ENCODE measurements at regions not wholly inside any gene's neighbourhood (a gene's known extent, or its start where the extent isn't known, plus 50 kb on each side); places are given as distances from the start of the nearest gene placed in this dataset.

- in situ Hi-C loops (cut with HindIII; ENCODE audit: low sequenced_read_pairs): no loop called here
- no peak for DNase-seq (ENCODE audit: low read depth, low spot score)
- no peak overlapping the region for H3K4me3 ChIP-seq (ENCODE audit: low read depth, low read length)
- TF ChIP-seq CTCF (IDR thresholded peaks at IDR 0.05; ENCODE audit: low read depth, low read length): no peak
Observed at GRCh38 chr13:99878921-99879610, 92.5 kb downstream of the ZIC5 start.

GRCh38 chr13:99876651-99877050 lies 94.9 kb downstream of the ZIC5 start:
- TF ChIP-seq CTCF (IDR thresholded peaks at IDR 0.05; ENCODE audit: low read depth, low read length): no peak
- no peak overlapping the region for H3K4me3 ChIP-seq (ENCODE audit: low read depth, low read length)
- in situ Hi-C loops (cut with HindIII; ENCODE audit: low sequenced_read_pairs): no loop called here
- no peak for DNase-seq (ENCODE audit: low read depth, low spot score)

- in situ Hi-C loops (cut with HindIII; ENCODE audit: low sequenced_read_pairs): no loop called here
- no peak for TF ChIP-seq CTCF (IDR thresholded peaks at IDR 0.05; ENCODE audit: low read depth, low read length)
- no peak overlapping the region for H3K4me3 ChIP-seq (ENCODE audit: low read depth, low read length)
- DNase-seq (ENCODE audit: low read depth, low spot score): no peak
Observed at GRCh38 chr13:99875391-99875790, 96.2 kb downstream of the ZIC5 start.

GRCh38 chr13:99873832-99874430 lies 97.6 kb downstream of the ZIC5 start:
- TF ChIP-seq CTCF (IDR thresholded peaks at IDR 0.05; ENCODE audit: low read depth, low read length): no peak
- no peak overlapping the region for H3K4me3 ChIP-seq (ENCODE audit: low read depth, low read length)
- no peak for DNase-seq (ENCODE audit: low read depth, low spot score)
- in situ Hi-C loops (cut with HindIII; ENCODE audit: low sequenced_read_pairs): no loop called here

GRCh38 chr13:99873141-99873540 lies 98.4 kb downstream of the ZIC5 start:
- H3K4me3 ChIP-seq (ENCODE audit: low read depth, low read length): no peak overlapping the region
- no peak for TF ChIP-seq CTCF (IDR thresholded peaks at IDR 0.05; ENCODE audit: low read depth, low read length)
- in situ Hi-C loops (cut with HindIII; ENCODE audit: low sequenced_read_pairs): no loop called here
- no peak for DNase-seq (ENCODE audit: low read depth, low spot score)

- H3K4me3 ChIP-seq (ENCODE audit: low read depth, low read length): no peak overlapping the region
- no peak for DNase-seq (ENCODE audit: low read depth, low spot score)
- in situ Hi-C loops (cut with HindIII; ENCODE audit: low sequenced_read_pairs): no loop called here
- TF ChIP-seq CTCF (IDR thresholded peaks at IDR 0.05; ENCODE audit: low read depth, low read length): no peak
Observed at GRCh38 chr13:99871249-99871898, 100.2 kb downstream of the ZIC5 start.
